Pancreas (tissue), 10 donors: ENCODE measurements at regions not wholly inside any gene's neighbourhood (a gene's known extent, or its start where the extent isn't known, plus 50 kb on each side); places are given as distances from the start of the nearest gene placed in this dataset.

Experiments used
- ATAC-seq, 4 donors: fragments of 200-7000 bp; cut with Tn5 transposase; one replicate each; pipeline versions ENCODE4 v1.8.0 to v1.9.1; 2020; ENCODE audit warnings: mild to moderate bottlenecking in 4 of 4, moderate library complexity in 4 of 4
- DNase-seq, 6 donors: peaks; one replicate each; pipeline ENCODE4 v3.0.0-alpha.2; 2020
- FAIRE-seq: peaks from 2 replicates; lab custom pipeline; 2012; peaks lifted over from hg19 to GRCh38; lab: Jason Lieb, UNC
- H3K27ac ChIP-seq, 4 donors: fragments of 200-600 bp; sonication (generic); 1 replicate in 3 of 4; 2 replicates in 1 of 4; pipeline versions ENCODE4 v1.5.0 to v1.8.0; 2020
- H3K27me3 ChIP-seq, 4 donors: fragments of 200-600 bp; one replicate each; pipeline ENCODE4 v1.8.0; 2021
- H3K36me3 ChIP-seq, 3 donors: fragments of 200-600 bp; sonication (generic) in 1 of 3; one replicate each; pipeline versions ENCODE4 v1.5.0 to v1.8.0; 2020 to 2021
- H3K4me1 ChIP-seq, 3 donors: fragments of 200-600 bp; one replicate each; pipeline ENCODE4 v1.8.0; 2021
- H3K4me3 ChIP-seq, 4 donors: fragments of 200-600 bp; sonication (generic) in 2 of 4; one replicate each; pipeline versions ENCODE4 v1.5.0 to v1.8.0; 2020 to 2021
- H3K9me3 ChIP-seq, 4 donors: fragments of 200-600 bp; one replicate each; pipeline ENCODE4 v1.8.0; 2021
- WGBS, 2 donors: extraction: QIAGEN DNeasy Blood & Tissue Kit; methylation state at CpG; one replicate each; pipeline ENCODE4 v1.1.7; 2013; 5-methylcytosine and 5-hydroxymethylcytosine counted together
- intact Hi-C, 3 donors: fragments of 100-400 bp; cut with DNase I; formaldehyde crosslinking; loops; one replicate each; pipeline versions ENCODE4 v1.11.1 to v1.14.2; 2022
- TF ChIP-seq, protein P1 (sequence below), 4 donors: fragments of 200-600 bp; sonication (generic) in 3 of 4; IDR thresholded peaks; one replicate each; pipeline versions ENCODE4 v1.5.0 to v1.8.0; 2021; ENCODE audit warnings: antibody characterized with exemption in 4 of 4
- donor health status: healthy with polysubstance abuse.
- donor health status: DM: no; HTN: no; CAD: no; lungs with moderate emphysema.
- donor health status: DM: no; HTN: no; CAD: no.
- donor health status: control.
- donor health status: control.
- donor health status: Bipolar disorder and iron deficiency.
- donor health status: DM: yes; HTN: yes; CAD: no.
- donor health status: DM: no; HTN: no; CAD: no.
- donor health status: DM: no; HTN: no; CAD: no.
- donor health status: DM: yes; HTN: yes; CAD: no.

DNA sequence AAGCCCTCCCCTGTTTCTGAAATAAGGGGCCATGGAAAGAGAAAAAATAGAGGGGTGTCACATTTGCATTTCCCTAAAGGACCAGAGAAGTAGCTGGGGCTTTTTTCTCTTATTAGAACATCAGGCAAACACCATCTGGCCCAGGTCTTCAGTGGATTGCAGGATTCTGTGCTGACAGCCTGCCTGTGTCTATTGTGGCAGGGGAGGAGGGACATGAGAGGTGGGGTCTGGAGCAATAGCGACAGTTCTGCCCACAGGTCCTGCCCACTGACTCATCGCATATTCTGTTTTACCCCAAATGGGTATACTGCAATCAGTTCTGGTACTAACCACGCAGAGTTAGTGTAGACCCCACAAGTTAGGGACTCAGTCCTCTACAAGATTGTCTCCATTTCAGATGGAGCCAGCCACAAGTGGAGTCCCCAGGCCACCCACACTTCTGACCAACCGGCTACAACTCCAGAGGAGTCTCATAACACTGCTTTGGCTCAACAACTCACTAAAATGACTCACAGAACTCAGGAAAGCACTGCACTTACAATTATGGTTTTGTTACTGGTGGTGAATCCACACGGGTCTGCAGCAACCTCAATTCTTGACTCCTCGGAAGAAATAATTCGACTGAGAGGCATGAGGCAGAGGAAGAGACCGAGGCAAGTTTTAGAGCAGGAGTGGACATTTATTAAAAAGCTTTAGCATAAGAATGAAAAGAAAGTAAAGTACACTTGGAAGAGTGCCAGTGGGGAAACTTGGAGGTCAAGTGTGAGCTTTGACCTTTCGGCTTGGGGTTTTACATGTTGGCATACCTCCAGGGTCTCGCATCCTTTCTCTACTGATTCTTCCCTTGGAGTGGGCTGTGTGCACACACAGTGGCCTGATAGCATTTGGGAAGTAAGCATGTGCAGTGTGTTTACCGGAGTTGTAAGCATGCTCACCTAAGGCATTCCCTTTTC lies 146.4 kb upstream of the SPATS2L start:
- TF ChIP-seq, protein P1, sequence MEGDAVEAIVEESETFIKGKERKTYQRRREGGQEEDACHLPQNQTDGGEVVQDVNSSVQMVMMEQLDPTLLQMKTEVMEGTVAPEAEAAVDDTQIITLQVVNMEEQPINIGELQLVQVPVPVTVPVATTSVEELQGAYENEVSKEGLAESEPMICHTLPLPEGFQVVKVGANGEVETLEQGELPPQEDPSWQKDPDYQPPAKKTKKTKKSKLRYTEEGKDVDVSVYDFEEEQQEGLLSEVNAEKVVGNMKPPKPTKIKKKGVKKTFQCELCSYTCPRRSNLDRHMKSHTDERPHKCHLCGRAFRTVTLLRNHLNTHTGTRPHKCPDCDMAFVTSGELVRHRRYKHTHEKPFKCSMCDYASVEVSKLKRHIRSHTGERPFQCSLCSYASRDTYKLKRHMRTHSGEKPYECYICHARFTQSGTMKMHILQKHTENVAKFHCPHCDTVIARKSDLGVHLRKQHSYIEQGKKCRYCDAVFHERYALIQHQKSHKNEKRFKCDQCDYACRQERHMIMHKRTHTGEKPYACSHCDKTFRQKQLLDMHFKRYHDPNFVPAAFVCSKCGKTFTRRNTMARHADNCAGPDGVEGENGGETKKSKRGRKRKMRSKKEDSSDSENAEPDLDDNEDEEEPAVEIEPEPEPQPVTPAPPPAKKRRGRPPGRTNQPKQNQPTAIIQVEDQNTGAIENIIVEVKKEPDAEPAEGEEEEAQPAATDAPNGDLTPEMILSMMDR (IDR thresholded peaks at IDR 0.05) = no peak
- ATAC-seq (peak in 1 of 4 donors; percentile 28), FAIRE-seq (no peak), DNase-seq (no peak)
- Histone ChIP-seq H3K36me3 (no peaks in the 10 kb centered on the region), H3K27ac (no peak overlapping the region), H3K27me3 (no peaks in the 10 kb centered on the region), H3K4me1 (peaks cover 0 to 7% (median 0%) of the 10 kb centered on the region in 3 donors), H3K4me3 (no peak overlapping the region), H3K9me3 (no peaks in the 10 kb centered on the region)
- WGBS, 2 donors = 89 to 91% methylated on average over 11 of the region's 11 CpGs
- intact Hi-C loops = no loop called here

DNA sequence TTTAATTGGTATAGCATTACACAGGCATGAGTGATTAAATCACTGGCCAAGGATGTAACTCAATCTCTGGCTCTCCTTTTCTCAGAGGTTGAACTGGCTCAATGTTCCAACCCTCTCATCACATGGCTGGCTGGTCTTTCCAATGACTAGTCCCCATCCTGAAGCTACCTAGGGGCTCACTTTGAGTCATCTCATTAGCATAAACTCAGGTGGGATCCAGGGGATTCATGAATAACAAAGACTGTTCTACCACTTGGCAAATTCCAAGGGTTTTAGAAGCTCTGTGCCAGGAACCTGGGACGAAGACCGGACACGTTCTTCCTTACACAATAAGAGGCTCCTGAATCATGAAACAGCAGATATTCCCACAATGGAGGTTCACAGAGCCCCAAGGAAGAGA lies 145.0 kb upstream of the SPATS2L start:
- Histone ChIP-seq H3K4me1 (peaks cover 0 to 7% (median 0%) of the 10 kb centered on the region in 3 donors), H3K36me3 (no peaks in the 10 kb centered on the region), H3K27ac (no peak overlapping the region), H3K9me3 (no peaks in the 10 kb centered on the region), H3K27me3 (no peaks in the 10 kb centered on the region), H3K4me3 (no peak overlapping the region)
- TF ChIP-seq, protein P1 (IDR thresholded peaks at IDR 0.05) = no peak
- ATAC-seq (no peak), DNase-seq (no peak), FAIRE-seq (no peak)
- 99 to 100% methylated on average over 3 of the region's 3 CpGs for WGBS, 2 donors
- intact Hi-C loops = no loop called here

DNA sequence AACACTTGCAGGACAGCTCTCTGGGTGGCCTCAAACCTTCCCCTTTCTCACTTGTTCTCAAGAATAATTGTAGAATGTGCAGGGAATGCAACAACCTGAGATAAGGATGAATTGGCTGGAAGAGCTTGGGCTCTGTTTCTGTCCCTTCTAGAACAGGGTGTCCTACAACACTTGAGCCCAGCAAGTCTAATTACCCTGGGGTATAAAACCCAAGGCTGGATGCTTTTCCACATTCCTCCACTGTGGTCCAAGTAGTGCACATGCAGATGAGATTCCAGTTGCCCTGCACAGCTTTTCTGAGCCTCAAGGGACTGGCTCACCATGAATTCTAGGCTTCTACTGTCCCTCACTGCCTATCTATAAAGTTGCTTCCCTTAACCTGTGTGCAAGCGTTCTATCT lies 140.8 kb upstream of the SPATS2L start:
- Histone ChIP-seq H3K9me3 (no peaks in the 10 kb centered on the region), H3K27me3 (no peaks in the 10 kb centered on the region), H3K27ac (no peak overlapping the region), H3K4me1 (no peaks in the 10 kb centered on the region), H3K4me3 (no peak overlapping the region), H3K36me3 (no peaks in the 10 kb centered on the region)
- no peak for FAIRE-seq
- ATAC-seq = no peak
- WGBS, 2 donors = 99 to 100% methylated on average over 1 of the region's 1 CpG
- no peak for DNase-seq
- TF ChIP-seq, protein P1 (IDR thresholded peaks at IDR 0.05) = no peak
- intact Hi-C loops = no loop called here

DNA sequence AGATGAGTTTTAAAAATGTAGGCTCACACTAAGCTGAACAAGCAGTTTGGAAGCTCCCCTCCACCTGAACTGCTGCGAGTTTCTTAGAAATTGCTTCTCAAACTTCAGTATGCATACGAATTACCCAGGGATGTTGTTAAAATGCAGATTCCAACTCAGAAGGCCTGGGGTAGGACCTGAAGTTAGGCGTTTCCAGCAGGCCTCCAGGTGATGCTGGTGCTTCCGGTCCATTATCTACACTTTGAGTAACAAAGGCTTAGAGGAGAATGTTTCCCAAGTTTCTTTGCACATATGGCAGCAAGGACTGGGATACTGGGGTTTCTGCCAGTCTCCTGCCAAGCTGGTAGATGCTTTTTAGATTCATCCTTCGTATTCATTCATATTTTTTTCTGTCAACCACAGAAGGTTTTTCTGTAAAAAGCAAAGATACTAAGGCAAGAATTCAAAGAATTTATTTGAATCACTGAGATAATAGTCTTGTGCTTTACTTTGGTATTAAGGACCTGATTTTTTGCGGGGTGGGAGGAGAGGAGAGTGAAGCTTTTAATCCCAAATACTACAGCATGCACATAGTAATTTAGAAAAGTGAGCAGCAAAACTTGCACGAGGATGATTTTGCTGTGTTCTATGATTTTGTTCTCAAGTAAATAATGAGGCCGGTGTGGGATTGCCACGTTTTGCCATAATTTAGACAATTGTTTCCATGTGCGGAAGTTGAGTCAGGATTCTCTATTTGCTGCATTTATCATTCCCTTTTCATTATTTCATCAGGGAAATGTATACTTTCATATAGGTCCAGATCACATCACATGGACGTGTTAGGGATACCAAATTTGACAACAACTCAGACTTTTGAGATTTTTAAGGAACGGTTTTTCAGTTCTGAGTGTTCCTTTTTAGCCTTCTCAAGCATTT lies 137.6 kb upstream of the SPATS2L start:
- Histone ChIP-seq H3K4me1 (no peaks in the 10 kb centered on the region), H3K9me3 (no peaks in the 10 kb centered on the region), H3K36me3 (no peaks in the 10 kb centered on the region), H3K27me3 (no peaks in the 10 kb centered on the region), H3K27ac (no peak overlapping the region), H3K4me3 (no peak overlapping the region)
- DNase-seq (no peak), ATAC-seq (no peak), FAIRE-seq (no peak)
- TF ChIP-seq, protein P1 (IDR thresholded peaks at IDR 0.05) = no peak
- 85 to 91% methylated on average over 12 of the region's 12 CpGs for WGBS, 2 donors
- intact Hi-C loops = no loop called here
